ENCODE measurements at regions not wholly inside any gene's neighbourhood (a gene's known extent, or its start where the extent isn't known, plus 50 kb on each side); places are given as distances from the start of the nearest gene placed in this dataset.

- no peaks in the 10 kb centered on the region for H3K9me2 ChIP-seq (ENCODE audit: low read depth, low read length)
- TF ChIP-seq, protein P1, sequence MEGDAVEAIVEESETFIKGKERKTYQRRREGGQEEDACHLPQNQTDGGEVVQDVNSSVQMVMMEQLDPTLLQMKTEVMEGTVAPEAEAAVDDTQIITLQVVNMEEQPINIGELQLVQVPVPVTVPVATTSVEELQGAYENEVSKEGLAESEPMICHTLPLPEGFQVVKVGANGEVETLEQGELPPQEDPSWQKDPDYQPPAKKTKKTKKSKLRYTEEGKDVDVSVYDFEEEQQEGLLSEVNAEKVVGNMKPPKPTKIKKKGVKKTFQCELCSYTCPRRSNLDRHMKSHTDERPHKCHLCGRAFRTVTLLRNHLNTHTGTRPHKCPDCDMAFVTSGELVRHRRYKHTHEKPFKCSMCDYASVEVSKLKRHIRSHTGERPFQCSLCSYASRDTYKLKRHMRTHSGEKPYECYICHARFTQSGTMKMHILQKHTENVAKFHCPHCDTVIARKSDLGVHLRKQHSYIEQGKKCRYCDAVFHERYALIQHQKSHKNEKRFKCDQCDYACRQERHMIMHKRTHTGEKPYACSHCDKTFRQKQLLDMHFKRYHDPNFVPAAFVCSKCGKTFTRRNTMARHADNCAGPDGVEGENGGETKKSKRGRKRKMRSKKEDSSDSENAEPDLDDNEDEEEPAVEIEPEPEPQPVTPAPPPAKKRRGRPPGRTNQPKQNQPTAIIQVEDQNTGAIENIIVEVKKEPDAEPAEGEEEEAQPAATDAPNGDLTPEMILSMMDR (IDR thresholded peaks at IDR 0.05; ENCODE audit: low read length) = no peak
- no peak for TF ChIP-seq EZH2 (IDR thresholded peaks at IDR 0.05; ENCODE audit: borderline replicate concordance, low read length)
- H3K4me1 ChIP-seq (ENCODE audit: insufficient read depth, low read length, severe bottlenecking) = peaks cover 18% of the 10 kb centered on the region
- H4K20me1 ChIP-seq (ENCODE audit: insufficient read depth, low read length) = no peaks in the 10 kb centered on the region
- no peak overlapping the region for H3K4me2 ChIP-seq (ENCODE audit: low read length)
- 0 out of 2 replicates have a peak overlapping the region, but pooled peaks have one; percentile 41 for H2AFZ ChIP-seq (ENCODE audit: low read length)
- H3K9me3 ChIP-seq (ENCODE audit: low read length) = no peaks in the 10 kb centered on the region
- no peaks in the 10 kb centered on the region; the same call in 1 of the 2 replicates for H3F3A ChIP-seq (ENCODE audit: insufficient read depth, low read length)
- no peak overlapping the region for H3K4me3 ChIP-seq (ENCODE audit: low read depth, low read length, poor library complexity, severe bottlenecking)
- no peaks in the 10 kb centered on the region for H3K79me2 ChIP-seq (ENCODE audit: insufficient read depth, low read length)
- no peak overlapping the region for H3K27ac ChIP-seq (ENCODE audit: low read depth, low read length, poor library complexity, severe bottlenecking)
- no peak overlapping the region for H3K9ac ChIP-seq (ENCODE audit: low read length)
- H3K27me3 ChIP-seq (ENCODE audit: insufficient read depth, low read length) = no peaks in the 10 kb centered on the region
- H3K36me3 ChIP-seq (ENCODE audit: insufficient read depth, low read length) = no peaks in the 10 kb centered on the region
Observed at GRCh38 chr1:194052514-194053338, 866.3 kb upstream of the B3GALT2 start.

- Histone ChIP-seq H4K20me1 (ENCODE audit: insufficient read depth, low read length) (no peaks in the 10 kb centered on the region), H3K4me3 (ENCODE audit: low read depth, low read length, poor library complexity, severe bottlenecking) (no peak overlapping the region), H3K9me2 (ENCODE audit: low read depth, low read length) (no peaks in the 10 kb centered on the region), H3K4me2 (ENCODE audit: low read length) (no peak overlapping the region), H3F3A (ENCODE audit: insufficient read depth, low read length) (no peaks in the 10 kb centered on the region), H3K9ac (ENCODE audit: low read length) (no peak overlapping the region), H3K9me3 (ENCODE audit: low read length) (no peaks in the 10 kb centered on the region), H3K27ac (ENCODE audit: low read depth, low read length, poor library complexity, severe bottlenecking) (no peak overlapping the region), H3K79me2 (ENCODE audit: insufficient read depth, low read length) (no peaks in the 10 kb centered on the region), H3K27me3 (ENCODE audit: insufficient read depth, low read length) (no peaks in the 10 kb centered on the region), H3K36me3 (ENCODE audit: insufficient read depth, low read length) (no peaks in the 10 kb centered on the region), H3K4me1 (ENCODE audit: insufficient read depth, low read length, severe bottlenecking) (peaks cover 14% of the 10 kb centered on the region), H2AFZ (ENCODE audit: low read length) (no peak overlapping the region)
- TF ChIP-seq, protein P1 (IDR thresholded peaks at IDR 0.05; ENCODE audit: low read length) = no peak
- no peak for TF ChIP-seq EZH2 (IDR thresholded peaks at IDR 0.05; ENCODE audit: borderline replicate concordance, low read length)
Observed at GRCh38 chr1:194047921-194048320, 861.5 kb upstream of the B3GALT2 start.

GRCh38 chr1:194047206-194047605 lies 860.8 kb upstream of the B3GALT2 start:
- Histone ChIP-seq H4K20me1 (ENCODE audit: insufficient read depth, low read length) (no peaks in the 10 kb centered on the region), H3K4me3 (ENCODE audit: low read depth, low read length, poor library complexity, severe bottlenecking) (no peak overlapping the region), H3K79me2 (ENCODE audit: insufficient read depth, low read length) (no peaks in the 10 kb centered on the region), H3K9me2 (ENCODE audit: low read depth, low read length) (no peaks in the 10 kb centered on the region), H3K4me2 (ENCODE audit: low read length) (no peak overlapping the region), H3K27me3 (ENCODE audit: insufficient read depth, low read length) (no peaks in the 10 kb centered on the region), H3K27ac (ENCODE audit: low read depth, low read length, poor library complexity, severe bottlenecking) (no peak overlapping the region), H3K9ac (ENCODE audit: low read length) (no peak overlapping the region), H3F3A (ENCODE audit: insufficient read depth, low read length) (no peaks in the 10 kb centered on the region), H2AFZ (ENCODE audit: low read length) (no peak overlapping the region), H3K9me3 (ENCODE audit: low read length) (no peaks in the 10 kb centered on the region), H3K36me3 (ENCODE audit: insufficient read depth, low read length) (no peaks in the 10 kb centered on the region), H3K4me1 (ENCODE audit: insufficient read depth, low read length, severe bottlenecking) (peaks cover 14% of the 10 kb centered on the region)
- no peak for TF ChIP-seq EZH2 (IDR thresholded peaks at IDR 0.05; ENCODE audit: borderline replicate concordance, low read length)
- TF ChIP-seq, protein P1 (IDR thresholded peaks at IDR 0.05; ENCODE audit: low read length) = no peak
